T-helper 2 cell treated with Interferon-gamma antibody and Interleukin-4, amounts not matched to agents 5 μg/mL and 100 μg/mL, for 36 hours (primary cell): ENCODE measurements at regions not wholly inside any gene's neighbourhood (a gene's known extent, or its start where the extent isn't known, plus 50 kb on each side); places are given as distances from the start of the nearest gene placed in this dataset.

Experiments
- DNase-seq: peaks from one replicate; pipeline ENCODE4 v3.0.0; 2021; ENCODE audit warnings: low spot score
- H3K27ac Mint-ChIP-seq: one replicate; pipeline ENCODE4 v1.8.0; 2021; ENCODE audit warnings: mild to moderate bottlenecking, mixed read lengths
- H3K27me3 Mint-ChIP-seq: one replicate; pipeline ENCODE4 v1.8.0; 2021; ENCODE audit warnings: low read depth, mixed read lengths
- H3K36me3 Mint-ChIP-seq: one replicate; pipeline ENCODE4 v1.8.0; 2021; ENCODE audit warnings: low read depth, mixed read lengths
- H3K4me1 Mint-ChIP-seq: one replicate; pipeline ENCODE4 v1.8.0; 2021; ENCODE audit warnings: low read depth, mixed read lengths
- H3K4me3 Mint-ChIP-seq: one replicate; pipeline ENCODE4 v1.8.0; 2022; ENCODE audit warnings: mild to moderate bottlenecking, moderate library complexity, mixed read lengths
- H3K9me3 Mint-ChIP-seq: one replicate; pipeline ENCODE4 v1.8.0; 2021; ENCODE audit warnings: mixed read lengths

DNA sequence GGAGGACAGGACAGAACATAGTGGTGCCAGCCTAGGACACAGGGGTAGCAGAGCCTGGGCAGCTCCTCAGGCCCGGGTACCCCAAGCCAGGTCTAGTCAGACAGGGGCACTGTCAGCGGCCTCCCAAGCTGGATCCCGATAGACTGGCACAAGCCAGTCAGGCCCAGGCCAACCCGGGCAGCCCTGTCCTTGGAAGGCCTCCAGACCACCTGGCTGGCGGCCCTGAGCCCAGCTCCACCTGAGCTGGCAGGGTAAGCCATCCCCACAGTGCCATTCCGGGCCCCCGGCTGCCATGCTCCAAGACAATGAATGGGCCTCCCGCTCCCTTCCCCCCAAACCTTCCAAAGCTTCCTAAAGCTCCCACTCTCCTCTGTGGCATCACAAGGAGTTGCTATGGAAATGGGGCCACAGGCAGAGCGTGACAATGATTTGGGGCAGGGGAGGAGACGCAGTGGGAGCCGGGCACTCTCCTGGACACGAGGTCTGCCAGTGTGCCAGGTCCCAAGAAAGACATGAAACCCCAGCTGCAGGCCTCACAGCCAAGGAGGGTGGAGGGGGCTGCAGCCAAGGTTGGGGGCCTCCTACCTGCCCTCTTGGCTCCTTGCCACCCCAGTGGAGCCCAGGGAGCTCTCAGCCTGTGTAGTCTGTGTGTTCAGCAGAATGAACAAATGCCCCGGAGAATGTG lies 165.6 kb upstream of the LINGO1 start:
- H3K27ac Mint-ChIP-seq: no peak overlapping the region
- H3K4me3 Mint-ChIP-seq: no peak overlapping the region
- peaks cover 2% of the 10 kb centered on the region for H3K4me1 Mint-ChIP-seq

GRCh38 chr15:77797270-77797669 lies 164.6 kb upstream of the LINGO1 start:
- no peaks in the 10 kb centered on the region for H3K27me3 Mint-ChIP-seq
- no peaks in the 10 kb centered on the region for H3K9me3 Mint-ChIP-seq
- H3K4me3 Mint-ChIP-seq: no peak overlapping the region
- no peak for DNase-seq
- no peaks in the 10 kb centered on the region for H3K36me3 Mint-ChIP-seq
- peaks cover 2% of the 10 kb centered on the region for H3K4me1 Mint-ChIP-seq
- H3K27ac Mint-ChIP-seq: no peak overlapping the region

More for the DNA sequence above, 165.6 kb upstream of the LINGO1 start:
- H3K9me3 Mint-ChIP-seq: no peaks in the 10 kb centered on the region
- no peaks in the 10 kb centered on the region for H3K27me3 Mint-ChIP-seq
- DNase-seq: no peak
- H3K36me3 Mint-ChIP-seq: no peaks in the 10 kb centered on the region

DNA sequence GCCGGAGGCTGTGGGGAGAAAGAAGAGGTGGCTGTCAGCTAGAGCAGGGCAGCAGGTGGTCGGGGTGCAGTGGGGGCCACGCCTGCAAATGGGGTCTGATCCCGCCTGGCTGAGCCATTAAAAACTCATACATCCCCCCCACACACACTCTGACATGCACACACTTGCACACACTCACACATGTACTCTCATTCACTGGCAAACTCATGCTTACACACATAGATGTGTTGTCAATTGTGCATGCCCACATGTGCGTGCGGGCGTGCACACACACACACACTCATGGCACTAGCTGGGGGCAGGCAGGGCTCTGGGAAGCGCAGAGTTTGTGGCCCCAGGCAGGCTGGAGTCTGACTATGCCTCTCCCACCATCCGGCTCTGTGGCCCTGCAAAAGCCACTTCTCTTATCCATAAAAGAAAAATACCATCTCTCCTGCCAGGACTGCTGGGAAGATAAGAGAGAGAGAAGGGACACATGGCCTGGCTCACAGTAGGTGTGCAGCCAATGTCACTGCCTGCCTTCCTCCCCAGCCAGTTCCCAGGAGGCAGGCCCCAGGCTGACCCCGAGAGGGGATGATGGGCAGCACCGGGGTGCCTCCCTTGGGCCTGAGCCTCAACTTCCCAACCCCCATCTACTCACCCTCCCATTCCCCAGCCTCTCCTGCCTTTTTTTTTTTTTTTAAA lies 163.5 kb upstream of the LINGO1 start:
- Mint-ChIP-seq H3K9me3 (no peaks in the 10 kb centered on the region), H3K4me1 (peaks cover 2% of the 10 kb centered on the region), H3K27me3 (no peaks in the 10 kb centered on the region), H3K4me3 (no peak overlapping the region), H3K27ac (no peak overlapping the region), H3K36me3 (no peaks in the 10 kb centered on the region)
- DNase-seq: no peak

DNA sequence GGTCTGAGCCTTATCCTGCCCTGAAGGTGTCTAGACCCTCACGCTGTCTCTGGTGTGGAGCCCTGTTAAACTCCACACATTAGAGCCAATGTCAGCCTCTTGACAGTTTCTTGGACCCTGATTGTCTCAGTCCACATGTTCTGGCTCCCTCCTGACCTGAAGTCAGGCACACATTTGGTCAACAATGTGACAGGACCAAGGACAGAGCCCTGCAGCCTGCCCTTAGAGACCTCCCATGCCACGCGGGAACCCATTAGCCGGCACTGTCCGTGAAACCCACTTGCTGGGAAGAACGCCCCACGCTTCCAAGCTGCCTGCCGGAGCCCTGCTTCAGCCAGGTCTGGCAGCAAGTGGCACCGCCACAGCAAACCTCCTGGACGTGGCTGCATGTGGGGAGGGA lies 162.7 kb upstream of the LINGO1 start:
- Mint-ChIP-seq H3K36me3 (no peaks in the 10 kb centered on the region), H3K27me3 (no peaks in the 10 kb centered on the region), H3K9me3 (no peaks in the 10 kb centered on the region), H3K4me1 (peaks cover 2% of the 10 kb centered on the region), H3K4me3 (no peak overlapping the region), H3K27ac (no peak overlapping the region)
- no peak for DNase-seq

GRCh38 chr15:77791941-77792340 lies 159.2 kb upstream of the LINGO1 start:
- Mint-ChIP-seq H3K27ac (no peak overlapping the region), H3K4me1 (no peaks in the 10 kb centered on the region), H3K4me3 (no peak overlapping the region), H3K9me3 (no peaks in the 10 kb centered on the region), H3K36me3 (no peaks in the 10 kb centered on the region), H3K27me3 (no peaks in the 10 kb centered on the region)
- no peak for DNase-seq

DNA sequence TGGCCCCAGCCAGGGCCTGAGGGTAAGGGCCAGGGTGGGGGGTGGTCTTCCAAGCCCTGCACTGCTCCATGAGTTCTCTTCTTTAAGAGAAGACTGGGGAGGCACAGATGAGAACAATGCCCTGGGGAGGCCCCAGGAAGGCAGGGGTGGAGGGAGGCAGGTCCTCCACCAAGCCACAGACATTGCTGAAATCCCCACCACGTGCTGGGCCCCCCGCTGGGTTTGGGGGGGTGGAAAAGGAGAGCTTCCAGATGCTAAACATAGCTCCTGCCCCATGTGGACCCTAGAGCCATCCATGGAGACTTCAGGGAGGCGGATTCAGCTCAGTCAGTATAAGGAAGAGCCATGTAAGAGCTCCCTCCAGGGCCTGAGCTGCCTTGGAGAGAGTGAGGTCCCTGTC lies 157.8 kb upstream of the LINGO1 start:
- H3K27me3 Mint-ChIP-seq: no peaks in the 10 kb centered on the region

DNA sequence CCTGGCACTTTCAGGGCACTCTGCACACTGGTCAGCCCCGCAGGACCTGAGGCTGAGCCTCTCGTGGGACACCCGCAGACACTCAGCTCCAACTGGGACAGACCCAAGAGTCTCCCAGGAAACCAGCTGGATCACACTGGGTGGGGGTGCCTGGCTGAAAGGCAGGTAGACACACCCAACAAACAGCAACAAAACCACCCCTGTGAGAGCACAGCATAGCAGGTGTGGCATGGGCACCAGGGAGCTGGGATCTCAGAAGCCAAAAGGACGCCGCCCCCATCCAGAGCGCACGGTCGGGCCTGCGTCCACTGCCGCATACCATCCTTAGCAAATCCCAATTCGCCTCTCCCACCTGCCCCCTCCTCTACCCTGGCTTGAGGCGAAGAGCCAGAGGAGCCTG lies 154.2 kb upstream of the LINGO1 start:
- no peak for DNase-seq
- no peaks in the 10 kb centered on the region for H3K4me1 Mint-ChIP-seq
- H3K27me3 Mint-ChIP-seq: no peaks in the 10 kb centered on the region
- H3K36me3 Mint-ChIP-seq: no peaks in the 10 kb centered on the region
- no peak overlapping the region for H3K4me3 Mint-ChIP-seq
- H3K27ac Mint-ChIP-seq: no peak overlapping the region
- H3K9me3 Mint-ChIP-seq: no peaks in the 10 kb centered on the region

More for the DNA sequence above, 157.8 kb upstream of the LINGO1 start:
- H3K27ac Mint-ChIP-seq: no peak overlapping the region
- H3K36me3 Mint-ChIP-seq: no peaks in the 10 kb centered on the region
- no peaks in the 10 kb centered on the region for H3K4me1 Mint-ChIP-seq
- H3K9me3 Mint-ChIP-seq: no peaks in the 10 kb centered on the region
- H3K4me3 Mint-ChIP-seq: no peak overlapping the region
- no peak for DNase-seq

GRCh38 chr15:77786181-77786890 lies 153.6 kb upstream of the LINGO1 start:
- H3K4me3 Mint-ChIP-seq: no peak overlapping the region
- no peak for DNase-seq
- H3K36me3 Mint-ChIP-seq: no peaks in the 10 kb centered on the region
- H3K27me3 Mint-ChIP-seq: no peaks in the 10 kb centered on the region
- no peak overlapping the region for H3K27ac Mint-ChIP-seq
- H3K4me1 Mint-ChIP-seq: no peaks in the 10 kb centered on the region
- H3K9me3 Mint-ChIP-seq: no peaks in the 10 kb centered on the region

- Mint-ChIP-seq H3K9me3 (no peaks in the 10 kb centered on the region), H3K4me3 (no peak overlapping the region), H3K27ac (no peak overlapping the region), H3K27me3 (no peaks in the 10 kb centered on the region), H3K36me3 (no peaks in the 10 kb centered on the region), H3K4me1 (no peaks in the 10 kb centered on the region)
- no peak for DNase-seq
Observed at GRCh38 chr15:77784361-77785292, 151.9 kb upstream of the LINGO1 start.

- no peak overlapping the region for H3K4me3 Mint-ChIP-seq
- H3K4me1 Mint-ChIP-seq: no peaks in the 10 kb centered on the region
- H3K36me3 Mint-ChIP-seq: no peaks in the 10 kb centered on the region
- H3K9me3 Mint-ChIP-seq: no peaks in the 10 kb centered on the region
- no peak overlapping the region for H3K27ac Mint-ChIP-seq
- no peaks in the 10 kb centered on the region for H3K27me3 Mint-ChIP-seq
- no peak for DNase-seq
Observed at GRCh38 chr15:77783636-77784035, 150.9 kb upstream of the LINGO1 start.

GRCh38 chr15:77782691-77783090 lies 150.0 kb upstream of the LINGO1 start:
- H3K4me3 Mint-ChIP-seq: no peak overlapping the region
- H3K9me3 Mint-ChIP-seq: no peaks in the 10 kb centered on the region
- no peaks in the 10 kb centered on the region for H3K27me3 Mint-ChIP-seq
- no peak overlapping the region for H3K27ac Mint-ChIP-seq
- DNase-seq: no peak
- no peaks in the 10 kb centered on the region for H3K4me1 Mint-ChIP-seq
- H3K36me3 Mint-ChIP-seq: no peaks in the 10 kb centered on the region

GRCh38 chr15:77781946-77782240 lies 149.2 kb upstream of the LINGO1 start:
- Mint-ChIP-seq H3K9me3 (no peaks in the 10 kb centered on the region), H3K4me3 (no peak overlapping the region), H3K27ac (no peak overlapping the region), H3K27me3 (no peaks in the 10 kb centered on the region), H3K36me3 (no peaks in the 10 kb centered on the region), H3K4me1 (no peaks in the 10 kb centered on the region)
- DNase-seq: no peak

GRCh38 chr15:77781151-77781945 lies 148.6 kb upstream of the LINGO1 start:
- no peaks in the 10 kb centered on the region for H3K9me3 Mint-ChIP-seq
- no peak overlapping the region for H3K27ac Mint-ChIP-seq
- no peaks in the 10 kb centered on the region for H3K36me3 Mint-ChIP-seq
- DNase-seq: no peak
- no peaks in the 10 kb centered on the region for H3K4me1 Mint-ChIP-seq
- H3K27me3 Mint-ChIP-seq: no peaks in the 10 kb centered on the region
- H3K4me3 Mint-ChIP-seq: no peak overlapping the region
